ENCODE measurements at regions not wholly inside any gene's neighbourhood (a gene's known extent, or its start where the extent isn't known, plus 50 kb on each side); places are given as distances from the start of the nearest gene placed in this dataset.
"Not testable (repeated sequence)": the region's sequence is repeated elsewhere in the genome, so short reads cannot be mapped to it uniquely, and the experiment has no call there.

DNA sequence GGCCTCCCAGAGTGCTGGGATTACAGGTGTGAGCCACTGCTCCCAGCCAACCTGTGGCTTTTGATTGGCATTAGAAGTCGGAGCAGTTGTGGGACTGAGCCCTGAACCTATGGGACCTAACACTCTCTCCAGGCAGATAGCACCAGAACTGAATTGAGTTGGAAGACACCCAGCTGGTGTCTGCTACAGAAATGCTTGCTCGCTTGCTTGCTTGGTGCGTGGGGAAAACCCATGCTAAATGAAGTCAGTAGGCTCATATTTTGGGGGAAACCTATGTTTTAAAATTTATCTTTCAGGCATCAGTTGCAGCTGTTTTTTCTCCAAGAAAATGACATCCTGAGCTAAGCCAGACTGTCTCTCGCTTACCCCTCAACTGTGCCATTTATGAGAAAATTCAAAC, 158.5 kb upstream of the RFC3 start:
- no peak for DNase-seq (ENCODE audit: low read depth, low spot score)

DNA sequence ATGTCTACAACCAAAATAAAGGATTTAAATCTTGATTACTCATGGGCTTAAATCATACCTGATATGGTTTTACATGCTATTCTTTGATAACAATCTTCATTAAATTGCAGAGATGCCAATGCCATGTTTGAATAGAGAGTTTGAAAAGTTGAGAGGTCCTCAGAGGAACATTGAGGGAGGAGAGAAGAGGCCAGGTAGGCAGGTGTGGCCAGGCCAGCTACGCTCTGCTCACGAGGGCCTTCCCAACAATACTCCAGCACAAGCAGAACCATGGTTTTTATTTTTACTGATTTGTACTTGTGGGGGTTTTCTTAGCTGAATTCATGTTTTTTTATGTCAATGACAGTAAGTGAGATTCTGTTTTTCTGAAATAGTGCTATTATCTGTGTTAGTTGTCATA, 158.1 kb upstream of the RFC3 start:
- no peak for DNase-seq (ENCODE audit: low read depth, low spot score)

DNA sequence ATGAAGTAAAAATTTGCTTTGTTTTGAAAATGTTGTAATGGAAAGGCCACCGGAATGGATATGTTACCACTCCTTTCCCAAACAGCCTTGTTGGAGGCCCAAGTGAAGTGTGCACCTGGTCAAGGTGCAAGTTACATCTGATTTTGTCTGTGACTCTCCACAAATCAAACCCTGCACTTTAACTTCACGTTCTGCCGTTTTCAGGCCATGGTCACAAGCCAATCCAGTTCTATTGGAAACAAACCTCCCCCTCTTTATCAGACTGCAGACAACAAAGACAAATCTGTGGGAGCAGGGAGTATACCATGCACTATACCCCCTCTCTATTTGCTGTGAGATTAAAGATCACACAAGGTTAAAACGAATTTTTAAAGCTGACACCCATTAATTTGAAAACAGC, 155.6 kb upstream of the RFC3 start:
- DNase-seq (ENCODE audit: low read depth, low spot score): no peak

DNA sequence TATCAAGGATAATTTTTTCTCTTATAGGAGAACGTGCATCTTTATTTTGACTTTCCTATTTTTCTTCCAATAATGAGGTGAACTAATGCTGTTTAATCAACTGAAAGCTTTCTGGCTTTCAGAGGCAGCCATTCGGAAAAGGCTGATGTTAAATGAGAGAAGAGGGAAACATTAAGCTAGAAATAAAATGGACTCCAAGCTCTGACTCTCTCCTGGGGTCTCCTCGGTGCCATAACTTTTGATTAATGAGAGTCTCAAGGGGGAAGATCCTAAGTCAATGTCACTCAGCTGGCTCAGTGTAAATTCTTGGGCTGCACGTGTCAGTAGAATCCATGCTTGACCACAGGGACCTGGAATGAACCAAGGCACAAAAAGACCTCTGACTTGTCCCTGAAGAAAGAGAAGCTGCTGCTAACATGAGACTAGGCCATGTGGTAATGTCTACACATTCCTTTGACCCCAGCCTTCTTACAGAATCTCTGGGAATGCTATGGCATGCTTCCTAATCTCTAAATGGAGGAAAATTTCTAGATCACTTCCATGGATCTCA, 152.2 kb upstream of the RFC3 start:
- no peak for DNase-seq (ENCODE audit: low read depth, low spot score)

GRCh38 chr13:33671560-33671959, 146.4 kb upstream of the RFC3 start:
- no peak for DNase-seq (ENCODE audit: low read depth, low spot score)

DNA sequence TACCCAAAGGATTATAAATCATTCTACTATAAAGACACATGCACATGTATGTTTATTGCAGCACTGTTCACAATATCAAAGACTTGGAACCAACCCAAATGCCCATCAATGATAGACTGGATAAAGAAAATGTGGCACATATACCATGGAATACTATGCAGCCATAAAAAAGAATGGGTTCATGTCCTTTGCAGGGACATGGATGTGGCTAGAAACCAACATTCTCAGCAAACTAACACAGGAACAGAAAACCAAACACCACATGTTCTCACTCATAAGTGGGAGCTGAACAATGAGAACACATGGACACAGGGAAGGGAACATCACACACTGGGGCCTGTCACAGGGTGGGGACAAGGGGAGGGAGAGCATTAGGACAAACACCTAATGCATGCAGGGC, 145.9 kb upstream of the RFC3 start:
- DNase-seq (ENCODE audit: low read depth, low spot score): not testable (repeated sequence)

- no peak for DNase-seq (ENCODE audit: low read depth, low spot score)
Measured at GRCh38 chr13:33676045-33676989, 141.6 kb upstream of the RFC3 start.

- DNase-seq (ENCODE audit: low read depth, low spot score): no peak
Measured at GRCh38 chr13:33677215-33677614, 140.7 kb upstream of the RFC3 start.

- DNase-seq (ENCODE audit: low read depth, low spot score): no peak
Measured at GRCh38 chr13:33678084-33678483, 139.9 kb upstream of the RFC3 start.

GRCh38 chr13:33678906-33679657, 138.9 kb upstream of the RFC3 start:
- peak; percentile 12 for DNase-seq (ENCODE audit: low read depth, low spot score)

- DNase-seq (ENCODE audit: low read depth, low spot score): no peak
Measured at GRCh38 chr13:33679658-33680012, 138.3 kb upstream of the RFC3 start.

DNA sequence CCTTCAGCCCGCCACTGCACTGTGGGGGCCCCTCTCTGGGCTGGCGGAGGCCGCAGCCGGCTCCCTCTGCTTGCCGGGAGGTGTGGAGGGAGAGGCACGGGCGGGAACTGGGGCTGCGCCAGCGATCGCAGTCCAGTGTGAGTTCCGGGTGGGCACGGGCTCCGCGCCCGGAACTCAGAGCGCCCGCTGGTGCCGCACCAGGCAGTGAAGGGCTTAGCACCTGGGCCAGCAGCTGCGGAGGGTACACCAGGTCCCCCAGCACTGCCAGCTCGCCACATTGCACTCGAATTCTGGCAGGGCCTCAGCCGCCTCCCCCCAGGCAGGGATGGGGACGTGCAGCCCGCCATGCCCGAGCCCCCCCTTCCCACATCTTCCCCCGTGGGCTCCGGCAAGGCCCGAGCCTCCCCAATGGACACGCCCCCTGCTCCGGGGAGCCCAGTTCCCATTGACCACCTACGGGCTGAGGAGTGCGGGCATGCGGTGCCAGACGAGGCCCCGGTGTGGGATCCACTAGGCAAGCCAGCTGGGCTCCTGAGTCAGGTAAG, 135.9 kb upstream of the RFC3 start:
- no peak for DNase-seq (ENCODE audit: low read depth, low spot score)

GRCh38 chr13:33682646-33683045, 135.3 kb upstream of the RFC3 start:
- not testable (repeated sequence) for DNase-seq (ENCODE audit: low read depth, low spot score)

- no peak for DNase-seq (ENCODE audit: low read depth, low spot score)
Measured at GRCh38 chr13:33683376-33683775, 134.6 kb upstream of the RFC3 start.

GRCh38 chr13:33684874-33685273, 133.1 kb upstream of the RFC3 start:
- no peak for DNase-seq (ENCODE audit: low read depth, low spot score)

GRCh38 chr13:33686772-33687480, 131.0 kb upstream of the RFC3 start:
- DNase-seq (ENCODE audit: low read depth, low spot score): no peak

DNA sequence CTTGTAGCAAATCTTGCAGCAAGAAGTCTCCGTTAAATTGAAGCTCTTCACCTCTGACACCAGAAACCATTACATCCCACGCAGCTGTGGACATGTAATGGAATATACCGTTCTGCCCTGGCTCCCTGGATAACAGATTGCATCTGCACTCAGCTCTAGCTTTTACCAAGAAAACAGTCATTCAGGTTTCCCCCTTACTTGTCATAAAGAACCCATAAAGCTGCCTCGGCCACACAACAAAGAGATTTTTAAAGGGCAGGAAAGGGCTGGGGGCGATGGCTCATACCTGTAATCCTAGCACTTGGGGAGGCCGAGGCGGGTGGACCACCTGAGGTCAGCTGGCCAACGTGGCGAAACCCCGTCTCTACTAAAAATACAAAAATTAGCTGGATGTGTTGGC, 127.6 kb upstream of the RFC3 start:
- no peak for DNase-seq (ENCODE audit: low read depth, low spot score)

GRCh38 chr13:33691980-33692379, 126.0 kb upstream of the RFC3 start:
- no peak for DNase-seq (ENCODE audit: low read depth, low spot score)

DNA sequence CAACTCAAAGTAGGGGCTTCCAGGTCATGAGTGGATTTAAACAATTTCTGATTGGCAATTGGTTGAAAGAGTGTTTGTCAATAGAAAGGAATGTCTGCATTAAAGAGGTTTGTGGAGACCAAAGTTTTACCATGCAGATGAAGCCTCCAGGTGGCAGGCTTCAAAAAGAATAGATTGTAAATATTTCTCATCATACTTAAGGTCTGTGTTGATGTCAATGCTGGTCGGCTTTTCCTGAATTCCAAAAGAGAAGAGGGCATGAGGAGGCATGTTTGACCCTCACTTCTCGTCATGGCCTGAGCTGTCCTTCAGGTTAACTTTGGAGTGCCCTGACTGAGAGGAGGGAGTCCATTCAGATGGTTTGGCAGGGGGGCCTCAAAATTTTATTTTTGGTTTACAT, 125.4 kb upstream of the RFC3 start:
- no peak for DNase-seq (ENCODE audit: low read depth, low spot score)

DNA sequence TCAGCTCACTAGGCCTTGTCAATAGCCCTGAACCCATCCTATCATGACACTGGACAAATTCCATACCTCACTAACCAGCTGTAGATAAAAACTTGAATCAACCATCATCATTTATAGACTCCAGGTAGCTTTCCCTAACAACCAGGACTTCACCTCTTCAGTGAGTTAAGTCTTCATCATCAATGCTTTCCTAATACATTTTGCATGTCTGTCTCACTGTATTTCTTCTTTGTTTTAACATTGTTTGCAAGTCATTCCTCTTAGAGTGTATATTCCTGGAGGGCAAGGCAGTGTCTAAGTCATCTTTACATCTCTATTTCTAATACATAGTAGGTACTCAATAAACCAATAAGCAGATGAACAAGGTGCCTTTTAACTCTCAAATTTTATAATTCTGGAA, 123.4 kb upstream of the RFC3 start:
- DNase-seq (ENCODE audit: low read depth, low spot score): no peak

- no peak for DNase-seq (ENCODE audit: low read depth, low spot score)
Measured at GRCh38 chr13:33696530-33696929, 121.4 kb upstream of the RFC3 start.

GRCh38 chr13:33697926-33698325, 120.0 kb upstream of the RFC3 start:
- DNase-seq (ENCODE audit: low read depth, low spot score): no peak
